ENCODE measurements at regions not wholly inside any gene's neighbourhood (a gene's known extent, or its start where the extent isn't known, plus 50 kb on each side); places are given as distances from the start of the nearest gene placed in this dataset.

- TF ChIP-seq CTCF (IDR thresholded peaks at IDR 0.05; ENCODE audit: low read length) (no peak), EZH2 (optimal IDR thresholded peaks at IDR 0.05; ENCODE audit: low read depth, low read length) (no peak), EZH2phosphoT487 (IDR thresholded peaks at IDR 0.05; ENCODE audit: low read length) (no peak)
Measured at GRCh38 chr12:45502481-45503128, 226.9 kb upstream of the ARID2 start.

Data from MM.1S (cell line).